ENCODE measurements at regions not wholly inside any gene's neighbourhood (a gene's known extent, or its start where the extent isn't known, plus 50 kb on each side); places are given as distances from the start of the nearest gene placed in this dataset.

DNA sequence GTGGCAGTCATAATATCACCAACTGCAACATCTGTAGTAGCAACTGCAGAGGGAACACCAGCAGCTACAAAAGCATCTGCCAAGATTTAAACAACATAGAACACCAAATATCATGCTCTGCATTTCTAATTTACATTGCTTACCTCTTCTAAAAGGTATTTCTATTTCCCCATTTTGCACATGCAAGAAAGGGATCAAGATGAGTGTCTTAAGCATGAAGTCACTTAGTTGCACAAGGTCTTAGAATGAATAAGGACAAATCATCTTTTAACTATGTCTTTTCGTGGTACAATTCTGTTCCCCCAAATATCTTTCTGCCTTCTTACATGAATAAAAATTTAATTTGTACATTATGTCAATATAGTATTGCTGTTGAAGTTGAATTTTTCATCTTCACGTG lies 1746.4 kb downstream of the EFNA5 start:
- no peak overlapping the region for H3K4me3 ChIP-seq (ENCODE audit: low read depth, low read length)

DNA sequence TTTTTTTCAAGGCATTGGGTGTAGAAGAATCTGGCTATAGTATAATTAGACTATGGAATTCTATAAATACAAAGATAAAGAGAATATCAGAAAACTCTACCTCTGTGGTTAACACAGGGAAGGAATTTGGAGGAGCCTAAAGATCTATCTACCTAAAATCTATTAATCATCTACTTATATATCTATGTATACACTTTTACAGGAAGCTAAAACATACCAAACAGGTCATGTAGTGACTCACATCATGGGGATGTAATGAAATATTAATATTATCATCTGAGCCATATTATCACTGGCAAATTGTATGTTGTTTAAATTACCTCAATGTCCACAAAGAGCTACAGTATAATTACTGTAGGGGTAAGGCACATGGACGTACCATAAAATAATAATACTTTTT lies 1748.2 kb downstream of the EFNA5 start:
- H3K4me3 ChIP-seq (ENCODE audit: low read depth, low read length) = no peak overlapping the region
- in situ Hi-C loops (cut with HindIII; ENCODE audit: low pct_ligation_motif_present, low sequenced_read_pairs) = no loop called here
- no peak overlapping the region for H3K27ac ChIP-seq
- no peaks in the 10 kb centered on the region for H3K27me3 ChIP-seq (replicated peaks)
- no peaks in the 10 kb centered on the region for H3K36me3 ChIP-seq (replicated peaks)
- no peak for DNase-seq
- TF ChIP-seq, protein P1, sequence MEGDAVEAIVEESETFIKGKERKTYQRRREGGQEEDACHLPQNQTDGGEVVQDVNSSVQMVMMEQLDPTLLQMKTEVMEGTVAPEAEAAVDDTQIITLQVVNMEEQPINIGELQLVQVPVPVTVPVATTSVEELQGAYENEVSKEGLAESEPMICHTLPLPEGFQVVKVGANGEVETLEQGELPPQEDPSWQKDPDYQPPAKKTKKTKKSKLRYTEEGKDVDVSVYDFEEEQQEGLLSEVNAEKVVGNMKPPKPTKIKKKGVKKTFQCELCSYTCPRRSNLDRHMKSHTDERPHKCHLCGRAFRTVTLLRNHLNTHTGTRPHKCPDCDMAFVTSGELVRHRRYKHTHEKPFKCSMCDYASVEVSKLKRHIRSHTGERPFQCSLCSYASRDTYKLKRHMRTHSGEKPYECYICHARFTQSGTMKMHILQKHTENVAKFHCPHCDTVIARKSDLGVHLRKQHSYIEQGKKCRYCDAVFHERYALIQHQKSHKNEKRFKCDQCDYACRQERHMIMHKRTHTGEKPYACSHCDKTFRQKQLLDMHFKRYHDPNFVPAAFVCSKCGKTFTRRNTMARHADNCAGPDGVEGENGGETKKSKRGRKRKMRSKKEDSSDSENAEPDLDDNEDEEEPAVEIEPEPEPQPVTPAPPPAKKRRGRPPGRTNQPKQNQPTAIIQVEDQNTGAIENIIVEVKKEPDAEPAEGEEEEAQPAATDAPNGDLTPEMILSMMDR (IDR thresholded peaks at IDR 0.05; ENCODE audit: low read depth, low read length, missing control alignments) = no peak

More for the DNA sequence above, 1746.4 kb downstream of the EFNA5 start:
- DNase-seq = no peak
- Histone ChIP-seq H3K27me3 (replicated peaks) (no peaks in the 10 kb centered on the region), H3K27ac (peak overlapping the region; percentile 28), H3K36me3 (replicated peaks) (no peaks in the 10 kb centered on the region)
- in situ Hi-C loops (cut with HindIII; ENCODE audit: low pct_ligation_motif_present, low sequenced_read_pairs) = no loop called here
- TF ChIP-seq, protein P1 (IDR thresholded peaks at IDR 0.05; ENCODE audit: low read depth, low read length, missing control alignments) = no peak

DNA sequence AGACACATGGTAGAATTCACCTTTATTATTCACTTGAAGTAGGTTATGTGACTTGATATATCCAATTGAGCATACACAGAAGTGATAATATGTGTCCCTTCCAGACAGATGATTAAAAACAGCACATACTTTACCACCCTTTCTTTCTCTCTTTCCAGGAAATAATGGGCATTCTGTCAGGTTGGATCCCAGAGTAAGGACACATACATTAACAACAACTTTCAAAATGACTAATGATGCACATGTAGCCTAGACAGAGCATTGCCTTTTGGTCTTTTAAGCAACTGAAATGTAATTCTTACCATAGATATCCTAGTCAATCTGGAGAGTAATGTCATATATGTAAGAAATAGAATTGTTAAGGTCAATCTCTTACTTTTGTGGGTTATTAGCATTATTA lies 1748.7 kb downstream of the EFNA5 start:
- Histone ChIP-seq H3K27ac (no peak overlapping the region), H3K27me3 (replicated peaks) (no peaks in the 10 kb centered on the region), H3K36me3 (replicated peaks) (no peaks in the 10 kb centered on the region), H3K4me3 (ENCODE audit: low read depth, low read length) (no peak overlapping the region)
- TF ChIP-seq, protein P1 (IDR thresholded peaks at IDR 0.05; ENCODE audit: low read depth, low read length, missing control alignments) = no peak
- in situ Hi-C loops (cut with HindIII; ENCODE audit: low pct_ligation_motif_present, low sequenced_read_pairs) = no loop called here
- no peak for DNase-seq

DNA sequence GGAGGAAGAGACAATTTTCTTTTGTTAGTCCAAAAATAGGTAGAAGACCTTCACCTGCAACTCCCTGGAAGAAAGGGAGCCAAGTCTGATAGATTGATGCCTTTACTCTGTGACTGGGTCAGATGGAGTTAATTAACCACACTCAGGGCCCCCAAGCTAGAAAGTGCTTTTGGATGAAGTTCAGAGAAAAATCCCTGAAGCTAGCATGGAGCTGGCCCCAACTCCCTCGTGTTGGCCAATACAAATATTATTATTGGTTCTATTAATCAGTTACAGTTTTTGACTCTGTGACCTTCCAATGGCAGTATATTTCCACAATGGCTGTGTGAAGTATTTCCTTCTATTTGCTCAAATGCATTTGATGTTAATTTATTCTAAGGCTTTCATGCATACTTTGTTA lies 1753.5 kb downstream of the EFNA5 start:
- in situ Hi-C loops (cut with HindIII; ENCODE audit: low pct_ligation_motif_present, low sequenced_read_pairs) = no loop called here
- TF ChIP-seq, protein P1 (IDR thresholded peaks at IDR 0.05; ENCODE audit: low read depth, low read length, missing control alignments) = no peak
- no peak for DNase-seq
- Histone ChIP-seq H3K4me3 (ENCODE audit: low read depth, low read length) (no peak overlapping the region), H3K27ac (no peak overlapping the region), H3K36me3 (replicated peaks) (no peaks in the 10 kb centered on the region), H3K27me3 (replicated peaks) (no peaks in the 10 kb centered on the region)

DNA sequence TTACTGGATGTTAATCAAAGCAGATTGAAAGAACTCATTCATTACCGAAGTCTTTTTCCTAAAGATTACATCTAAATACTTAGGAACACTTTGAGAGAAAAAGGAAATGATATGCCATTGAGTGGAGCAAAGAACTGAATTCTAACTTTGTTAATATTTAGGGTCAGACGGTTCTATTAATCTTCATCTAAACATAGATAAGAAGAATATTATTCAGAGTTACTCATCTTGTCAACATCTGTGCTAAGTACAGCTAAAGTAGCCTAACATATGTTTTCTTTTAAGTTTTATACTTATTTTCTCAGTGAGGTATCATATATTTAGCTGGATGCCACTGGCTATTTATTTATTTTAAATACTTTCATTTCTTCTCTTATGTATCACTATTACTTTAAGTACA lies 1763.7 kb downstream of the EFNA5 start:
- H3K36me3 ChIP-seq (replicated peaks) = no peaks in the 10 kb centered on the region
- DNase-seq = no peak
- TF ChIP-seq, protein P1 (IDR thresholded peaks at IDR 0.05; ENCODE audit: low read depth, low read length, missing control alignments) = no peak

DNA sequence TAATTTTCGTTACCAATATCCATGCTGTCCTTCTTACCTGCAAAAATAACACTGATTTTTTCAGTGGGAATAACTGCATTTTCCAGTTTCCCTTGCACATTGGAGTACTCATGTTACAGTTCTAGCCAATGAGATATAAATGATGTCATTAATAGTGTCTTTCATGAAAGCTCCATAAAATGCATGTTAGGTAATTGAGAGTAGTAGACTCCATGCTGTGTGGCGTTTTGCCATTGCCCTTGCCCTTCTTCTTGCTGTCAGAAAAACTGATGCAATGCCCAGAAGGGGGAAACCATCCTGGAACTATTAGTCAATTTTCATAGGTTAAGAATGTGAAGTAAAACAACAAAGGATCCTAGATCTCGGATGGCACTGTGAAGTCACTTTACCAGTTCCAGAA lies 1765.3 kb downstream of the EFNA5 start:
- TF ChIP-seq, protein P1 (IDR thresholded peaks at IDR 0.05; ENCODE audit: low read depth, low read length, missing control alignments) = no peak
- H3K27ac ChIP-seq = no peak overlapping the region
- no peaks in the 10 kb centered on the region for H3K36me3 ChIP-seq (replicated peaks)
- in situ Hi-C loops (cut with HindIII; ENCODE audit: low pct_ligation_motif_present, low sequenced_read_pairs) = no loop called here
- H3K27me3 ChIP-seq (replicated peaks) = no peaks in the 10 kb centered on the region
- no peak overlapping the region for H3K4me3 ChIP-seq (ENCODE audit: low read depth, low read length)
- no peak for DNase-seq

More for the DNA sequence above, 1763.7 kb downstream of the EFNA5 start:
- Histone ChIP-seq H3K27me3 (replicated peaks) (no peaks in the 10 kb centered on the region), H3K27ac (no peak overlapping the region), H3K4me3 (ENCODE audit: low read depth, low read length) (no peak overlapping the region)
- in situ Hi-C loops (cut with HindIII; ENCODE audit: low pct_ligation_motif_present, low sequenced_read_pairs) = no loop called here
